Stimulated activated CD8-positive, alpha-beta memory T cell treated with anti-CD3 and anti-CD28 coated beads, Interleukin-4, amount 100 ng/mL, for 1 hour (primary cell): ENCODE measurements at regions not wholly inside any gene's neighbourhood (a gene's known extent, or its start where the extent isn't known, plus 50 kb on each side); places are given as distances from the start of the nearest gene placed in this dataset.

Experiments
- DNase-seq, 2 donors: peaks; one replicate each; pipeline ENCODE4 v3.0.0-alpha.2; 2020; ENCODE audit warnings: low read depth in 2 of 2, low spot score in 1 of 2

- no peak for DNase-seq
These were observed 51.6 kb upstream of the NLRP1 start for GRCh38 chr17:5635949-5636348.

- no peak for DNase-seq
These were observed 54.3 kb upstream of the NLRP1 start for GRCh38 chr17:5638596-5638995.

- DNase-seq, result no peak
These were observed 56.4 kb upstream of the NLRP1 start for GRCh38 chr17:5640726-5641125.

GRCh38 chr17:5642752-5643151 lies 58.4 kb upstream of the NLRP1 start:
- DNase-seq, result no peak

GRCh38 chr17:5644065-5644464 lies 59.8 kb upstream of the NLRP1 start:
- no peak for DNase-seq

- no peak for DNase-seq
These were observed 67.0 kb upstream of the NLRP1 start for GRCh38 chr17:5651348-5651747.

- DNase-seq, result no peak
These were observed 77.3 kb upstream of the NLRP1 start for GRCh38 chr17:5661491-5662125.

- no peak for DNase-seq
These were observed 78.2 kb upstream of the NLRP1 start for GRCh38 chr17:5662409-5663085.

GRCh38 chr17:5665164-5665563 lies 80.9 kb upstream of the NLRP1 start:
- no peak for DNase-seq

GRCh38 chr17:5667871-5668270 lies 83.6 kb upstream of the NLRP1 start:
- DNase-seq, result no peak

GRCh38 chr17:5668557-5669138 lies 84.3 kb upstream of the NLRP1 start:
- DNase-seq, result no peak

GRCh38 chr17:5669191-5669590 lies 84.9 kb upstream of the NLRP1 start:
- no peak for DNase-seq

GRCh38 chr17:5672141-5672540 lies 87.8 kb upstream of the NLRP1 start:
- DNase-seq, result no peak

GRCh38 chr17:5672815-5673430 lies 88.6 kb upstream of the NLRP1 start:
- no peak for DNase-seq

- no peak for DNase-seq
These were observed 91.5 kb upstream of the NLRP1 start for GRCh38 chr17:5675625-5676421.

GRCh38 chr17:5677620-5678019 lies 93.3 kb upstream of the NLRP1 start:
- DNase-seq, result no peak

- DNase-seq, result no peak
These were observed 93.9 kb upstream of the NLRP1 start for GRCh38 chr17:5678171-5678570.

GRCh38 chr17:5680766-5681165 lies 96.5 kb upstream of the NLRP1 start:
- no peak for DNase-seq

GRCh38 chr17:5683241-5683640 lies 98.9 kb upstream of the NLRP1 start:
- no peak for DNase-seq

- no peak for DNase-seq
These were observed 101.8 kb upstream of the NLRP1 start for GRCh38 chr17:5686074-5686635.

- no peak for DNase-seq
These were observed 103.3 kb upstream of the NLRP1 start for GRCh38 chr17:5687646-5688045.
